K562 (cell line): ENCODE measurements at regions not wholly inside any gene's neighbourhood (a gene's known extent, or its start where the extent isn't known, plus 50 kb on each side); places are given as distances from the start of the nearest gene placed in this dataset.

ENCODE experiments used
- ATAC-seq: fragments of 200-7000 bp; cut with Tn5 transposase; 3 replicates; pipeline ENCODE4 v1.9.1; 2020; ENCODE audit warnings: moderate library complexity
- BruUV-seq: library from RNA; stranded (reverse); fragments of 400-500 nt; replicated peaks from 2 replicates; lab custom pipeline; 2021; lab: Mats Ljungman, UMichigan
- CTCF ChIA-PET: fragments of 300-600 bp; formaldehyde crosslinking; extraction: SDS; loops from one replicate; lab custom pipeline; 2021; ENCODE audit warnings: low intra/inter-chr PET ratio; lab: Yijun Ruan, JAX
- POLR2A ChIA-PET: fragments of 300-600, 350-650 bp; sonication (Branson Sonifier 250); formaldehyde crosslinking; extraction: SDS; loops from one replicate; lab custom pipeline; 2021; ENCODE audit warnings: antibody characterized with exemption, inconsistent platforms; lab: Yijun Ruan, JAX
- DNase-seq, 4 experiments: peaks; one replicate each; pipeline versions ENCODE4 v3.0.0 to v3.0.0-alpha.2; 2011 to 2018; ENCODE audit warnings: low spot score in 3 of 4, mixed read lengths in 3 of 4; ENCODE audit errors: extremely low read depth in 1 of 4
- FAIRE-seq: peaks from 2 replicates; lab custom pipeline; 2011; peaks lifted over from hg19 to GRCh38; lab: Jason Lieb, UNC
- H2AFZ ChIP-seq: 2 replicates; pipeline ENCODE4 v1.6.0; 2011; ENCODE audit warnings: low read depth, low read length, control low read depth, inconsistent platforms
- H3K27ac ChIP-seq: fragments of 200-600 bp; 3 replicates; pipeline ENCODE4 v1.8.0; 2011; ENCODE audit warnings: low read depth, mild to moderate bottlenecking, control low read depth, inconsistent platforms, low read length, moderate library complexity, mixed read lengths; ENCODE audit errors: extremely low read depth
- H3K27me3 ChIP-seq, 2 experiments: fragments of 300-600 bp in 1 of 2; 2 replicates in 1 of 2; 3 replicates in 1 of 2; pipeline versions ENCODE4 v1.6.0 to v1.8.0; 2011; ENCODE audit warnings: inconsistent platforms in 2 of 2, low read length in 2 of 2, mild to moderate bottlenecking in 1 of 2, mixed read lengths in 1 of 2, moderate library complexity in 1 of 2; ENCODE audit not compliant: control insufficient read depth in 2 of 2, insufficient read depth in 2 of 2
- H3K36me3 ChIP-seq: fragments of 300-600 bp; 3 replicates; pipeline ENCODE4 v1.8.0; 2011; ENCODE audit warnings: mild to moderate bottlenecking, low read length, inconsistent platforms; ENCODE audit not compliant: control insufficient read depth, insufficient read depth
- H3K4me1 ChIP-seq, 2 experiments: fragments of 200-600 bp in 1 of 2; replicated peaks in 1 of 2; 2 replicates in 1 of 2; 3 replicates in 1 of 2; pipeline versions ENCODE4 v1.5.1 to v1.8.0; 2011; ENCODE audit warnings: inconsistent platforms in 2 of 2, low read length in 2 of 2, mild to moderate bottlenecking in 1 of 2, mixed read lengths in 1 of 2, moderate library complexity in 1 of 2; ENCODE audit not compliant: control insufficient read depth in 2 of 2, insufficient read depth in 2 of 2
- H3K4me2 ChIP-seq: 2 replicates; pipeline ENCODE4 v1.6.1; 2011; ENCODE audit warnings: low read length, control low read depth, inconsistent platforms, mixed read lengths; ENCODE audit not compliant: insufficient read depth
- H3K4me3 ChIP-seq: fragments of 200-600 bp; sonication (generic), shearing (Covaris generic); 2 replicates; pipeline ENCODE4 v1.5.1; 2016; ENCODE audit warnings: control low read depth, inconsistent platforms
- H3K79me2 ChIP-seq: fragments of 200-600 bp; 3 replicates; pipeline ENCODE4 v1.8.0; 2011; ENCODE audit warnings: low read length, inconsistent platforms; ENCODE audit not compliant: control insufficient read depth, insufficient read depth
- H3K9ac ChIP-seq, 2 experiments: 2 replicates each; pipeline versions ENCODE4 v1.6.0 to v1.6.1; 2011; ENCODE audit warnings: low read depth in 2 of 2, low read length in 2 of 2, control low read depth in 1 of 2, inconsistent platforms in 1 of 2, mild to moderate bottlenecking in 1 of 2, mixed read lengths in 1 of 2; ENCODE audit not compliant: insufficient read depth in 1 of 2
- H3K9me1 ChIP-seq: one replicate; pipeline ENCODE4 v1.6.0; 2011; ENCODE audit warnings: inconsistent platforms, mild to moderate bottlenecking, low read length, moderate library complexity; ENCODE audit not compliant: control insufficient read depth, insufficient read depth
- H3K9me3 ChIP-seq: replicated peaks from 2 replicates; pipeline ENCODE4 v1.5.1; 2011; ENCODE audit warnings: low read depth, low read length, inconsistent platforms; ENCODE audit not compliant: control insufficient read depth, insufficient read depth
- H4K20me1 ChIP-seq: replicated peaks from 2 replicates; pipeline ENCODE4 v1.6.1; 2011; ENCODE audit warnings: low read length, inconsistent platforms, mixed read lengths; ENCODE audit not compliant: control insufficient read depth, insufficient read depth
- FOXJ3 ChIP-seq: sonication (generic); formaldehyde crosslinking; IDR thresholded peaks from 2 replicates; pipeline ENCODE4 v1.4.0; 2020; ENCODE audit warnings: mild to moderate bottlenecking, missing genetic modification reagents
- MAFF ChIP-seq: IDR thresholded peaks from 2 replicates; pipeline ENCODE4 v1.6.1; 2012; ENCODE audit warnings: low read length, improper control_type of control experiment
- NR2C2 ChIP-seq, 2 experiments: fragments of 200-800 bp in 1 of 2; sonication (Bioruptor generic) in 1 of 2; sonication (generic) in 1 of 2; formaldehyde crosslinking in 1 of 2; IDR thresholded peaks; 2 replicates each; pipeline versions ENCODE4 v1.6.1 to v1.8.0; 2016 to 2022; ENCODE audit warnings: mild to moderate bottlenecking in 1 of 2, missing compliant biosample characterization in 1 of 2, missing genetic modification characterization in 1 of 2, missing genetic modification reagents in 1 of 2
- PBX2 ChIP-seq, 2 experiments: IDR thresholded peaks in 1 of 2; conservative IDR thresholded peaks in 1 of 2; 2 replicates each; pipeline ENCODE4 v1.6.1; 2016; ENCODE audit warnings: low read depth in 2 of 2, mild to moderate bottlenecking in 1 of 2, missing compliant biosample characterization in 1 of 2, missing genetic modification characterization in 1 of 2, moderate library complexity in 1 of 2
- ZNF511 ChIP-seq: sonication (generic); formaldehyde crosslinking; IDR thresholded peaks from 2 replicates; pipeline ENCODE4 v1.8.0; 2022; ENCODE audit warnings: mild to moderate bottlenecking, missing genetic modification reagents
- WGBS: fragments of 100-300 bp; shearing (Covaris generic); methylation state at CpG from one replicate; pipeline ENCODE4 v1.1.6; 2016; ENCODE audit warnings: low coverage, mixed read lengths; ENCODE audit not compliant: insufficient coverage; ENCODE audit errors: missing lambda C conversion rate; 5-methylcytosine and 5-hydroxymethylcytosine counted together
- in situ Hi-C: fragments of 300-500 bp; cut with MboI; formaldehyde crosslinking; loops from 4 replicates; pipeline ENCODE4 v1.15.0; 2018; ENCODE audit warnings: inconsistent platforms, mixed read lengths
- intact Hi-C: fragments of 100-400 bp; cut with micrococcal nuclease; formaldehyde crosslinking; loops from 2 replicates; pipeline ENCODE4 v1.14.2; 2022

DNA sequence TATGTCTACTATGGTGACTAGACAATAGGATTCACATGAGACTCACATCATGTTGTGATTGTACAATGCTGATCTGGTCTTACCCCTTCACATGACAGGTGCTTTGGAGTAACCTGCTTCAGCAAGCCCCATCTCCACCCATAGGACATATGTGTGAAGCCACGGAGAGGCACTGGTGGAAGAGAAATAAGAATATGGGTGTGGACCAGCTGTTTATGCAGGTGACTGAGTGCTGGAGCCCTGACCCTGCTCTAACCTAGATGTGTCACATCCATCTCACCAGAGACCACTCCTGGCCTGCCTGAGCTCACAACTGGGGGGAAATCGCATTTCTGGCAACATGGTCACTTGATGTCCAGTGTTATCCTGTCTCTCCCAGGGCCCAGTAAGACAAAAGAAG lies 119.7 kb downstream of the GGTLC2 start:
- intact Hi-C loops, result no loop called here
- in situ Hi-C loops, result no loop called here
- no peaks in the 10 kb centered on the region for H3K4me1 ChIP-seq
- FAIRE-seq (no peak), ATAC-seq (no peak), DNase-seq (peak in 1 of 4 experiments; percentile 59)
- peaks cover 17 to 29% of the 10 kb centered on the region in 2 experiments for H3K27me3 ChIP-seq
- POLR2A ChIA-PET, result interaction anchor here (0.6 to 3.9 kb wide), 12 partner anchors 10 to 178 kb away, joined by 3 to 38 read pairs (median 6); no protein-coding TSS in a partner anchor
- H3K9me1 ChIP-seq, result no peaks in the 10 kb centered on the region
- no peaks in the 10 kb centered on the region for H3K79me2 ChIP-seq
- CTCF ChIA-PET, result interaction anchor here (1.2 kb wide), 1 partner anchor 11 kb away, joined by 4 read pairs; no protein-coding TSS in a partner anchor
- no peak for TF ChIP-seq MAFF
- TF ChIP-seq ZNF511 (CRISPR knock-in tag), result 0 out of 2 replicates have a peak, but pooled peaks have one; percentile 13
- TF ChIP-seq NR2C2 (CRISPR knock-in tag; IDR thresholded peaks at IDR 0.05), result peak; percentile 52; the same call in 1 of the 2 replicates
- TF ChIP-seq NR2C2 (tag; IDR thresholded peaks at IDR 0.05), result no peak
- peak; percentile 52; the same call in 1 of the 2 replicates for TF ChIP-seq FOXJ3 (CRISPR knock-in tag)
- no peak for TF ChIP-seq PBX2 (CRISPR knock-in tag; IDR thresholded peaks at IDR 0.05; ENCODE audit: low read depth)
- TF ChIP-seq PBX2 (tag; conservative IDR thresholded peaks at IDR 0.05; ENCODE audit: low read depth), result no peak
- no peak overlapping the region for H2AFZ ChIP-seq
- WGBS, result under 1% methylated on average over 2 of the region's 2 CpGs
- no TSS peak for BruUV-seq
- H3K9ac ChIP-seq, result no peak overlapping the region
- H3K36me3 ChIP-seq, result no peaks in the 10 kb centered on the region
- H3K9me3 ChIP-seq, result no peaks in the 10 kb centered on the region
- H4K20me1 ChIP-seq, result peaks cover 25% of the 10 kb centered on the region; the same call in 1 of the 2 replicates
- H3K4me3 ChIP-seq, result no peak overlapping the region
- no peak overlapping the region for H3K27ac ChIP-seq
- H3K4me2 ChIP-seq, result no peak overlapping the region
